Common myeloid progenitor, CD34-positive (primary cell): ENCODE measurements at regions not wholly inside any gene's neighbourhood (a gene's known extent, or its start where the extent isn't known, plus 50 kb on each side); places are given as distances from the start of the nearest gene placed in this dataset.

Experiments
- CTCF ChIA-PET: fragments of 350-600 bp; sonication (Branson Sonifier 250); formaldehyde crosslinking; loops from one replicate; lab custom pipeline; 2021; ENCODE audit warnings: antibody characterized with exemption; lab: Charles Lee
- POLR2A ChIA-PET: fragments of 350-600 bp; sonication (Branson Sonifier 250); formaldehyde crosslinking; loops from one replicate; lab custom pipeline; 2021; ENCODE audit warnings: antibody characterized with exemption; lab: Charles Lee
- DNase-seq, 3 donors: peaks; one replicate each; pipeline versions ENCODE4 v3.0.0 to v3.0.0-alpha.2; 2013
- H3K27ac ChIP-seq, 2 experiments: 1 replicate in 1 of 2; 2 replicates in 1 of 2; pipeline ENCODE4 v1.7.0; 2013; ENCODE audit warnings: inconsistent platforms in 2 of 2, low read length in 2 of 2, mild to moderate bottlenecking in 2 of 2, low read depth in 1 of 2, moderate library complexity in 1 of 2; ENCODE audit not compliant: severe bottlenecking in 2 of 2, insufficient read depth in 1 of 2, poor library complexity in 1 of 2
- H3K27me3 ChIP-seq, 5 experiments: replicated peaks in 2 of 5; 1 replicate in 3 of 5; 2 replicates in 2 of 5; pipeline versions ENCODE4 v1.6.1 to v1.7.0; 2013; ENCODE audit warnings: low read length in 4 of 5, mild to moderate bottlenecking in 2 of 5, moderate library complexity in 2 of 5, inconsistent platforms in 1 of 5; ENCODE audit not compliant: insufficient read depth in 5 of 5, control insufficient read depth in 4 of 5
- H3K36me3 ChIP-seq, 4 experiments: 1 replicate in 2 of 4; 2 replicates in 2 of 4; pipeline versions ENCODE4 v1.6.1 to v1.7.0; 2013; ENCODE audit warnings: low read length in 3 of 4, control low read depth in 1 of 4, mild to moderate bottlenecking in 1 of 4; ENCODE audit not compliant: control insufficient read depth in 4 of 4, insufficient read depth in 4 of 4
- H3K4me1 ChIP-seq, 4 experiments: 1 replicate in 3 of 4; 2 replicates in 1 of 4; pipeline versions ENCODE4 v1.6.1 to v1.7.1; 2013; ENCODE audit warnings: low read length in 3 of 4, mild to moderate bottlenecking in 3 of 4, control low read depth in 1 of 4, inconsistent platforms in 1 of 4, moderate library complexity in 1 of 4; ENCODE audit not compliant: control insufficient read depth in 4 of 4, insufficient read depth in 4 of 4; ENCODE audit errors: control extremely low read depth in 1 of 4
- H3K4me3 ChIP-seq, 7 experiments: 1 replicate in 4 of 7; 2 replicates in 3 of 7; pipeline versions ENCODE4 v1.5.1 to v1.7.0; 2013; ENCODE audit warnings: mild to moderate bottlenecking in 7 of 7, low read length in 6 of 7, moderate library complexity in 6 of 7, inconsistent platforms in 2 of 7, low read depth in 2 of 7, control low read depth in 1 of 7; ENCODE audit not compliant: insufficient read depth in 4 of 7, control insufficient read depth in 1 of 7; ENCODE audit errors: extremely low read depth in 1 of 7
- H3K9me3 ChIP-seq, 5 experiments: 1 replicate in 4 of 5; 2 replicates in 1 of 5; pipeline versions ENCODE4 v1.6.1 to v1.7.1; 2013; ENCODE audit warnings: low read length in 4 of 5, mild to moderate bottlenecking in 2 of 5, inconsistent platforms in 1 of 5, low read depth in 1 of 5, moderate library complexity in 1 of 5; ENCODE audit not compliant: control insufficient read depth in 4 of 5, insufficient read depth in 2 of 5; ENCODE audit errors: control extremely low read depth in 1 of 5
- WGBS: methylation state at CpG from one replicate; pipeline ENCODE4 v1.1.5; 2013; ENCODE audit not compliant: insufficient coverage; 5-methylcytosine and 5-hydroxymethylcytosine counted together

DNA sequence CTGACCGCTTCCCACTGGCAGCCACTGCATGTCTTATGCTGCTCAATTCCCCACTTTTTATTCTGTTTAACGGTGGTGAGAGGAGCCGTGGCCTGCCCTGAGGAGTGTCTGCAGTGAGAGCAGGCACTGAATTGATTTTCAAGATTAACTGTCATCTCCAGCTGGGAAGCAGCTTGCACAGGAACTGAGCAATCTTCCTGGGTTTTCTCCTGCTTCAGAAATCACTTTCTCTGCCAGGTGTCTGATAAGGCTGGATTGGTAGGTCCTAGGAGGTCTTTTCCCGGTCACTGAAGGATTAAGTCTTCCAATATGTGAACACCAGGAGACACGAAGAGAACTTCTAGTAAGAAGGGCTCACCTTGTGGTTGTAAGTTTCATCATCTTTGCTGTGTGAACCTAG lies 181.1 kb upstream of the RAD23B start:
- DNase-seq, result no peak
- ChIA-PET CTCF (no interaction called here), POLR2A (no interaction called here)
- Histone ChIP-seq H3K4me3 (no peak overlapping the region), H3K9me3 (no peaks in the 10 kb centered on the region), H3K27me3 (peaks cover 0 to 6% (median 0%) of the 10 kb centered on the region in 5 experiments), H3K4me1 (no peaks in the 10 kb centered on the region), H3K27ac (no peak overlapping the region), H3K36me3 (no peaks in the 10 kb centered on the region)
- 100% methylated on average over 3 of the region's 5 CpGs for WGBS

DNA sequence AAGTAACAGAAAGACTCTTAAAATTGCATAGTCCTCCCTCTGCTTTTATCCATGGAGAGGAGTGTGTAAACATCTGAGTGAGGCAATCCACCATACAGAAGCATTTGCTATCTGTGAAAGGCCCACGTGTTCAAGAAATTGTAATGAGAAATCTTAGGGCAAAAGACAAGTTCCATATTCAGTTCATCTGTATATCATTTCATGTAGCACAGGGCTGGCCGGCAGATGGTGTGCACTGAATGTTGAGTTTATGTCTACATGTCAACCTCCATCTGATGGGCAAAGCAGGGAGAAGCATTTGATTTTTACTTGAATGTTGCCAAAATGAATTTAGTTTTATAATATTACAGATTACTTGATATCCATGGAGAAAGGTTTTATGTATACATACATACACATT lies 179.5 kb upstream of the RAD23B start:
- DNase-seq, result no peak
- H3K27ac ChIP-seq, result no peak overlapping the region

DNA sequence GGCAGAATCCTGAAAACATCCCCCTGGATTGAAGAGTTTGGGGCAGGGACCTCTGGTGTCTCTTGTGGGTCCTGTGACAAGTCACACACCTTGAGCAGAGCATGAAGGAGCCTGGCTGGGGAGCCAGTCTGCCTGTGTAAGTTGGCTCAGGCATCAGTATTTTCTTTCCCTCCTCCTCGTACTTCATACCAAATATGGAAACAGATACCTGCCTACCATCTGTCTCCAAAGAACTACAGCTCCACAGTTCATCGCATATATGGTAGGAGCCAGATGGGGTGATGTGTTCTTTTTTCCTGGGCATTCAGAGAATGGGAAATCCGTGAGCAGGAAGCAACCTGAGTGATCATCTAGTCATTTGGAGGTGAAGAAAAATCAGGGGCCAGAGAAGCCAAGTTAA lies 177.3 kb upstream of the RAD23B start:
- H3K9me3 ChIP-seq, result no peaks in the 10 kb centered on the region
- H3K4me1 ChIP-seq, result no peaks in the 10 kb centered on the region
- POLR2A ChIA-PET, result no interaction called here
- no peaks in the 10 kb centered on the region for H3K36me3 ChIP-seq
- no peak for DNase-seq
- 83% methylated on average over 1 of the region's 3 CpGs for WGBS
- CTCF ChIA-PET, result no interaction called here
- no peak overlapping the region for H3K4me3 ChIP-seq
- no peak overlapping the region for H3K27ac ChIP-seq
- peaks cover 0 to 5% (median 0%) of the 10 kb centered on the region in 5 experiments for H3K27me3 ChIP-seq

More for the DNA sequence above, 179.5 kb upstream of the RAD23B start:
- Histone ChIP-seq H3K4me1 (no peaks in the 10 kb centered on the region), H3K36me3 (no peaks in the 10 kb centered on the region), H3K9me3 (no peaks in the 10 kb centered on the region), H3K27me3 (peaks cover 0 to 6% (median 0%) of the 10 kb centered on the region in 5 experiments), H3K4me3 (no peak overlapping the region)
- WGBS, result 100% methylated on average over 1 of the region's 2 CpGs
- POLR2A ChIA-PET, result no interaction called here
- CTCF ChIA-PET, result no interaction called here

- DNase-seq, result no peak
- POLR2A ChIA-PET, result no interaction called here
- CTCF ChIA-PET, result no interaction called here
- Histone ChIP-seq H3K27me3 (peaks cover 0 to 6% (median 0%) of the 10 kb centered on the region in 5 experiments), H3K27ac (no peak overlapping the region), H3K36me3 (no peaks in the 10 kb centered on the region), H3K9me3 (no peaks in the 10 kb centered on the region), H3K4me1 (no peaks in the 10 kb centered on the region), H3K4me3 (no peak overlapping the region)
- WGBS, result 92% methylated on average over 2 of the region's 3 CpGs
These were observed 176.7 kb upstream of the RAD23B start for GRCh38 chr9:107106416-107106815.

- no peak overlapping the region for H3K27ac ChIP-seq
- POLR2A ChIA-PET, result no interaction called here
- CTCF ChIA-PET, result no interaction called here
- no peaks in the 10 kb centered on the region for H3K9me3 ChIP-seq
- 95% methylated on average over 6 of the region's 7 CpGs for WGBS
- peaks cover 0 to 6% (median 0%) of the 10 kb centered on the region in 5 experiments for H3K27me3 ChIP-seq
- no peak for DNase-seq
- H3K4me1 ChIP-seq, result no peaks in the 10 kb centered on the region
- no peak overlapping the region for H3K4me3 ChIP-seq
- no peaks in the 10 kb centered on the region for H3K36me3 ChIP-seq
These were observed 174.5 kb upstream of the RAD23B start for GRCh38 chr9:107108342-107109130.

GRCh38 chr9:107109324-107109723 lies 173.8 kb upstream of the RAD23B start:
- CTCF ChIA-PET, result no interaction called here
- no peaks in the 10 kb centered on the region for H3K4me1 ChIP-seq
- H3K9me3 ChIP-seq, result no peaks in the 10 kb centered on the region
- no peak overlapping the region for H3K4me3 ChIP-seq
- H3K36me3 ChIP-seq, result no peaks in the 10 kb centered on the region
- H3K27me3 ChIP-seq, result peaks cover 0 to 6% (median 0%) of the 10 kb centered on the region in 5 experiments
- WGBS, result 93% methylated on average over 2 of the region's 2 CpGs
- POLR2A ChIA-PET, result no interaction called here
- no peak overlapping the region for H3K27ac ChIP-seq
- no peak for DNase-seq

DNA sequence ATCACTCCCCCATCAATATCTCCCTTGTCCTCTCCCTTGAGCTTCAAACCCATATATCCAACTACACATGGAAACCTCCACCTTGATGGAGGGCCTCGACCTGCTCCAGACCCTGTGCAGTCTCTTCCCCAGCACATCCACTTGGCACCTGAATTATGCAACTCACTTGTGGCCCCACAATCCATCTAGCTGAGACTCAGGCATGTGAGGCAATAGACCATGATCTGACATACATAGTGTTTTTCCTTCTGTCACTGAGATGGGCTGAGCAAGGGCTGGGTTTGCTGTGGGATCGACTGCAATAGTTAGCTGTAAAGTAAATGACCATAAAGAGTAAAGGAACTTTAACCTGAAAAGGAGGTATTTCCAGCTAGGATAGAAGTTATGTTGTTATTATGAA lies 172.9 kb upstream of the RAD23B start:
- DNase-seq, result no peak
- no peak overlapping the region for H3K4me3 ChIP-seq
- no peak overlapping the region for H3K27ac ChIP-seq
- ChIA-PET POLR2A (interaction anchor here (0.6 kb wide), 1 partner anchor 190 kb away, joined by 3 read pairs; no protein-coding TSS in a partner anchor), CTCF (no interaction called here)
- H3K4me1 ChIP-seq, result no peaks in the 10 kb centered on the region
- H3K36me3 ChIP-seq, result no peaks in the 10 kb centered on the region
- peaks cover 0 to 6% (median 0%) of the 10 kb centered on the region in 5 experiments for H3K27me3 ChIP-seq
- 100% methylated on average over 2 of the region's 2 CpGs for WGBS
- no peaks in the 10 kb centered on the region for H3K9me3 ChIP-seq
